Pancreas (tissue), 10 donors: ENCODE measurements at regions not wholly inside any gene's neighbourhood (a gene's known extent, or its start where the extent isn't known, plus 50 kb on each side); places are given as distances from the start of the nearest gene placed in this dataset.

Experiments
- ATAC-seq, 4 donors: fragments of 200-7000 bp; cut with Tn5 transposase; one replicate each; pipeline versions ENCODE4 v1.8.0 to v1.9.1; 2020; ENCODE audit warnings: mild to moderate bottlenecking in 4 of 4, moderate library complexity in 4 of 4
- DNase-seq, 6 donors: peaks; one replicate each; pipeline ENCODE4 v3.0.0-alpha.2; 2020
- FAIRE-seq: peaks from 2 replicates; lab custom pipeline; 2012; peaks lifted over from hg19 to GRCh38; lab: Jason Lieb, UNC
- H3K27ac ChIP-seq, 4 donors: fragments of 200-600 bp; sonication (generic); 1 replicate in 3 of 4; 2 replicates in 1 of 4; pipeline versions ENCODE4 v1.5.0 to v1.8.0; 2020
- H3K27me3 ChIP-seq, 4 donors: fragments of 200-600 bp; one replicate each; pipeline ENCODE4 v1.8.0; 2021
- H3K36me3 ChIP-seq, 3 donors: fragments of 200-600 bp; sonication (generic) in 1 of 3; one replicate each; pipeline versions ENCODE4 v1.5.0 to v1.8.0; 2020 to 2021
- H3K4me1 ChIP-seq, 3 donors: fragments of 200-600 bp; one replicate each; pipeline ENCODE4 v1.8.0; 2021
- H3K4me3 ChIP-seq, 4 donors: fragments of 200-600 bp; sonication (generic) in 2 of 4; one replicate each; pipeline versions ENCODE4 v1.5.0 to v1.8.0; 2020 to 2021
- H3K9me3 ChIP-seq, 4 donors: fragments of 200-600 bp; one replicate each; pipeline ENCODE4 v1.8.0; 2021
- CTCF ChIP-seq, 4 donors: fragments of 200-600 bp; sonication (generic) in 3 of 4; IDR thresholded peaks; one replicate each; pipeline versions ENCODE4 v1.5.0 to v1.8.0; 2021; ENCODE audit warnings: antibody characterized with exemption in 4 of 4
- WGBS, 2 donors: extraction: QIAGEN DNeasy Blood & Tissue Kit; methylation state at CpG; one replicate each; pipeline ENCODE4 v1.1.7; 2013; 5-methylcytosine and 5-hydroxymethylcytosine counted together
- intact Hi-C, 3 donors: fragments of 100-400 bp; cut with DNase I; formaldehyde crosslinking; loops; one replicate each; pipeline versions ENCODE4 v1.11.1 to v1.14.2; 2022
- donor health status: healthy with polysubstance abuse.
- donor health status: DM: no; HTN: no; CAD: no; lungs with moderate emphysema.
- donor health status: DM: no; HTN: no; CAD: no.
- donor health status: control.
- donor health status: control.
- donor health status: Bipolar disorder and iron deficiency.
- donor health status: DM: yes; HTN: yes; CAD: no.
- donor health status: DM: no; HTN: no; CAD: no.
- donor health status: DM: no; HTN: no; CAD: no.
- donor health status: DM: yes; HTN: yes; CAD: no.

- no peaks in the 10 kb centered on the region for H3K36me3 ChIP-seq
- WGBS, 2 donors = 96 to 97% methylated on average over 4 of the region's 4 CpGs
- no peak for FAIRE-seq
- no peaks in the 10 kb centered on the region for H3K27me3 ChIP-seq
- no peak for TF ChIP-seq CTCF (IDR thresholded peaks at IDR 0.05)
- ATAC-seq = no peak
- peaks cover 0 to 27% (median 27%) of the 10 kb centered on the region in 3 donors for H3K4me1 ChIP-seq
- DNase-seq = no peak
- no peak overlapping the region for H3K4me3 ChIP-seq
- intact Hi-C loops = no loop called here
- no peak overlapping the region for H3K27ac ChIP-seq
- H3K9me3 ChIP-seq = no peaks in the 10 kb centered on the region
These were observed 218.8 kb downstream of the TOMM20 start for GRCh38 chr1:234909851-234910250.

GRCh38 chr1:234909307-234909810 is 219.3 kb downstream of the TOMM20 start:
- no peaks in the 10 kb centered on the region for H3K27me3 ChIP-seq
- H3K4me3 ChIP-seq = no peak overlapping the region
- H3K36me3 ChIP-seq = no peaks in the 10 kb centered on the region
- WGBS, 2 donors = 86 to 90% methylated on average over 1 of the region's 1 CpG
- ATAC-seq (no peak), DNase-seq (no peak), FAIRE-seq (no peak)
- no peaks in the 10 kb centered on the region for H3K9me3 ChIP-seq
- peaks cover 0 to 27% (median 27%) of the 10 kb centered on the region in 3 donors for H3K4me1 ChIP-seq
- no peak overlapping the region for H3K27ac ChIP-seq
- TF ChIP-seq CTCF (IDR thresholded peaks at IDR 0.05) = no peak
- intact Hi-C loops = no loop called here

GRCh38 chr1:234908571-234908970 is 220.1 kb downstream of the TOMM20 start:
- Histone ChIP-seq H3K4me3 (no peak overlapping the region), H3K36me3 (no peaks in the 10 kb centered on the region), H3K27me3 (no peaks in the 10 kb centered on the region), H3K27ac (peak overlapping the region in 3 of 4 donors; percentile 46 to 68 (median 59)), H3K9me3 (no peaks in the 10 kb centered on the region), H3K4me1 (peaks cover 0 to 27% (median 26%) of the 10 kb centered on the region in 3 donors)
- TF ChIP-seq CTCF (IDR thresholded peaks at IDR 0.05) = no peak
- 89 to 90% methylated on average over 9 of the region's 9 CpGs for WGBS, 2 donors
- DNase-seq = no peak
- intact Hi-C loops = no loop called here
- FAIRE-seq = no peak
- no peak for ATAC-seq

- intact Hi-C loops = no loop called here
- Histone ChIP-seq H3K36me3 (no peaks in the 10 kb centered on the region), H3K4me1 (peaks cover 0 to 27% (median 20%) of the 10 kb centered on the region in 3 donors), H3K27me3 (no peaks in the 10 kb centered on the region), H3K9me3 (no peaks in the 10 kb centered on the region), H3K4me3 (no peak overlapping the region), H3K27ac (peak overlapping the region in 3 of 4 donors; percentile 46 to 68 (median 59))
- no peak for FAIRE-seq
- peak; percentile 75 to 92 (median 87) for ATAC-seq
- TF ChIP-seq CTCF (IDR thresholded peaks at IDR 0.05) = no peak
- 15 to 18% methylated on average over 6 of the region's 6 CpGs for WGBS, 2 donors
- DNase-seq = peak in 2 of 6 donors; percentile 38 to 45
These were observed 220.7 kb downstream of the TOMM20 start for GRCh38 chr1:234907940-234908405.

GRCh38 chr1:234907208-234907939 is 221.3 kb downstream of the TOMM20 start:
- H3K27ac ChIP-seq = peak overlapping the region in 3 of 4 donors; percentile 46 to 68 (median 59)
- H3K9me3 ChIP-seq = no peaks in the 10 kb centered on the region
- H3K27me3 ChIP-seq = no peaks in the 10 kb centered on the region
- no peak for FAIRE-seq
- no peak for DNase-seq
- WGBS, 2 donors = 35 to 41% methylated on average over 10 of the region's 10 CpGs
- peak in 2 of 4 donors; percentile 36 to 55 for ATAC-seq
- H3K36me3 ChIP-seq = no peaks in the 10 kb centered on the region
- peaks cover 0 to 21% (median 14%) of the 10 kb centered on the region in 3 donors for H3K4me1 ChIP-seq
- no peak for TF ChIP-seq CTCF (IDR thresholded peaks at IDR 0.05)
- intact Hi-C loops = no loop called here
- no peak overlapping the region for H3K4me3 ChIP-seq
